CD8-positive, alpha-beta memory T cell (primary cell): ENCODE measurements at regions not wholly inside any gene's neighbourhood (a gene's known extent, or its start where the extent isn't known, plus 50 kb on each side); places are given as distances from the start of the nearest gene placed in this dataset.

Experiments used
- CTCF ChIA-PET: fragments of 350-600 bp; sonication (Branson Sonifier 250); formaldehyde crosslinking; loops from one replicate; lab custom pipeline; 2021; ENCODE audit warnings: antibody characterized with exemption; lab: Charles Lee
- POLR2A ChIA-PET: fragments of 350-600 bp; sonication (Branson Sonifier 250); formaldehyde crosslinking; loops from one replicate; lab custom pipeline; 2021; ENCODE audit warnings: antibody characterized with exemption; lab: Charles Lee
- DNase-seq, 5 donors: peaks; one replicate each; pipeline versions ENCODE4 v3.0.0 to v3.0.0-alpha.2; 2020 to 2022; ENCODE audit warnings: mixed read lengths in 1 of 5
- H3K27ac ChIP-seq: one replicate; pipeline ENCODE4 v1.7.0; 2013; ENCODE audit warnings: low read depth, mild to moderate bottlenecking, low read length, moderate library complexity
- H3K27me3 ChIP-seq: 2 replicates; pipeline ENCODE4 v1.7.0; 2013; ENCODE audit warnings: low read length, mild to moderate bottlenecking; ENCODE audit not compliant: insufficient read depth, poor library complexity, severe bottlenecking
- H3K36me3 ChIP-seq: 2 replicates; pipeline ENCODE4 v1.7.0; 2013; ENCODE audit warnings: mild to moderate bottlenecking, low read length, moderate library complexity; ENCODE audit not compliant: insufficient read depth
- H3K4me1 ChIP-seq: 2 replicates; pipeline ENCODE4 v1.7.0; 2013; ENCODE audit warnings: mild to moderate bottlenecking, low read length, moderate library complexity; ENCODE audit not compliant: insufficient read depth
- H3K4me3 ChIP-seq: 2 replicates; pipeline ENCODE4 v1.7.0; 2013; ENCODE audit warnings: mild to moderate bottlenecking, low read length
- H3K9me3 ChIP-seq: 2 replicates; pipeline ENCODE4 v1.7.0; 2013; ENCODE audit warnings: mild to moderate bottlenecking, low read length
- H3K27ac Mint-ChIP-seq, 8 donors: one replicate each; pipeline ENCODE4 v1.8.0; 2020 to 2021; ENCODE audit warnings: mixed read lengths in 8 of 8, mild to moderate bottlenecking in 6 of 8, inconsistent platforms in 3 of 8, moderate library complexity in 3 of 8
- H3K27me3 Mint-ChIP-seq, 2 donors: one replicate each; pipeline ENCODE4 v1.8.0; 2020 to 2021; ENCODE audit warnings: mixed read lengths in 2 of 2, mild to moderate bottlenecking in 1 of 2, moderate library complexity in 1 of 2
- H3K36me3 Mint-ChIP-seq, 3 donors: one replicate each; pipeline ENCODE4 v1.8.0; 2020 to 2021; ENCODE audit warnings: mixed read lengths in 3 of 3, inconsistent platforms in 1 of 3, mild to moderate bottlenecking in 1 of 3
- H3K4me1 Mint-ChIP-seq, 3 donors: one replicate each; pipeline ENCODE4 v1.8.0; 2020 to 2021; ENCODE audit warnings: mixed read lengths in 3 of 3, inconsistent platforms in 1 of 3, mild to moderate bottlenecking in 1 of 3
- H3K4me3 Mint-ChIP-seq, 7 donors: one replicate each; pipeline ENCODE4 v1.8.0; 2020 to 2021; ENCODE audit warnings: mixed read lengths in 7 of 7, mild to moderate bottlenecking in 6 of 7, moderate library complexity in 4 of 7, inconsistent platforms in 2 of 7
- H3K9me3 Mint-ChIP-seq, 5 donors: one replicate each; pipeline ENCODE4 v1.8.0; 2020 to 2022; ENCODE audit warnings: mixed read lengths in 5 of 5, mild to moderate bottlenecking in 3 of 5, moderate library complexity in 2 of 5, inconsistent platforms in 1 of 5

- peaks cover 0 to 8% of the 10 kb centered on the region in 2 donors for H3K27me3 Mint-ChIP-seq
- no peaks in the 10 kb centered on the region for H3K4me1 Mint-ChIP-seq
- Histone ChIP-seq H3K4me1 (no peaks in the 10 kb centered on the region), H3K4me3 (no peak overlapping the region), H3K27me3 (no peaks in the 10 kb centered on the region), H3K9me3 (no peaks in the 10 kb centered on the region), H3K27ac (no peak overlapping the region), H3K36me3 (no peaks in the 10 kb centered on the region)
- H3K36me3 Mint-ChIP-seq, result no peaks in the 10 kb centered on the region
- no peak for DNase-seq
- H3K9me3 Mint-ChIP-seq, result no peaks in the 10 kb centered on the region
- ChIA-PET POLR2A (no interaction called here), CTCF (no interaction called here)
- H3K27ac Mint-ChIP-seq, result no peak overlapping the region
- no peak overlapping the region for H3K4me3 Mint-ChIP-seq
These were observed 177.1 kb downstream of the RBM26 start for GRCh38 chr13:79228972-79229371.

GRCh38 chr13:79227418-79227817 lies 178.6 kb downstream of the RBM26 start:
- DNase-seq, result no peak
- Histone ChIP-seq H3K27ac (no peak overlapping the region), H3K4me1 (no peaks in the 10 kb centered on the region), H3K4me3 (no peak overlapping the region), H3K36me3 (no peaks in the 10 kb centered on the region), H3K9me3 (no peaks in the 10 kb centered on the region), H3K27me3 (no peaks in the 10 kb centered on the region)
- Mint-ChIP-seq H3K4me3 (no peak overlapping the region), H3K9me3 (no peaks in the 10 kb centered on the region), H3K4me1 (no peaks in the 10 kb centered on the region), H3K36me3 (no peaks in the 10 kb centered on the region), H3K27ac (no peak overlapping the region), H3K27me3 (peaks cover 0 to 16% of the 10 kb centered on the region in 2 donors)
- ChIA-PET CTCF (no interaction called here), POLR2A (no interaction called here)

GRCh38 chr13:79226938-79227337 lies 179.1 kb downstream of the RBM26 start:
- Histone ChIP-seq H3K36me3 (no peaks in the 10 kb centered on the region), H3K27me3 (no peaks in the 10 kb centered on the region), H3K4me1 (no peaks in the 10 kb centered on the region), H3K27ac (no peak overlapping the region), H3K9me3 (no peaks in the 10 kb centered on the region), H3K4me3 (no peak overlapping the region)
- Mint-ChIP-seq H3K9me3 (no peaks in the 10 kb centered on the region), H3K27ac (no peak overlapping the region), H3K36me3 (no peaks in the 10 kb centered on the region), H3K4me3 (no peak overlapping the region), H3K27me3 (peaks cover 0 to 16% of the 10 kb centered on the region in 2 donors), H3K4me1 (no peaks in the 10 kb centered on the region)
- ChIA-PET CTCF (no interaction called here), POLR2A (no interaction called here)
- no peak for DNase-seq

GRCh38 chr13:79226250-79226649 lies 179.8 kb downstream of the RBM26 start:
- H3K36me3 ChIP-seq, result no peaks in the 10 kb centered on the region
- no peaks in the 10 kb centered on the region for H3K9me3 ChIP-seq
- Mint-ChIP-seq H3K27ac (no peak overlapping the region), H3K9me3 (no peaks in the 10 kb centered on the region), H3K4me3 (no peak overlapping the region), H3K4me1 (no peaks in the 10 kb centered on the region), H3K27me3 (peaks cover 0 to 16% of the 10 kb centered on the region in 2 donors), H3K36me3 (no peaks in the 10 kb centered on the region)
- no peak for DNase-seq
- ChIA-PET POLR2A (no interaction called here), CTCF (no interaction called here)
- H3K4me1 ChIP-seq, result no peaks in the 10 kb centered on the region
- H3K4me3 ChIP-seq, result no peak overlapping the region
- no peaks in the 10 kb centered on the region for H3K27me3 ChIP-seq
- no peak overlapping the region for H3K27ac ChIP-seq

- Histone ChIP-seq H3K27ac (no peak overlapping the region), H3K9me3 (no peaks in the 10 kb centered on the region), H3K27me3 (no peaks in the 10 kb centered on the region), H3K4me3 (no peak overlapping the region), H3K4me1 (no peaks in the 10 kb centered on the region), H3K36me3 (no peaks in the 10 kb centered on the region)
- H3K36me3 Mint-ChIP-seq, result no peaks in the 10 kb centered on the region
- H3K9me3 Mint-ChIP-seq, result no peaks in the 10 kb centered on the region
- POLR2A ChIA-PET, result no interaction called here
- no peaks in the 10 kb centered on the region for H3K4me1 Mint-ChIP-seq
- DNase-seq, result no peak
- no peak overlapping the region for H3K4me3 Mint-ChIP-seq
- H3K27ac Mint-ChIP-seq, result peak overlapping the region in 1 of 8 donors; percentile 18
- peaks cover 0 to 16% of the 10 kb centered on the region in 2 donors for H3K27me3 Mint-ChIP-seq
- CTCF ChIA-PET, result no interaction called here
These were observed 180.4 kb downstream of the RBM26 start for GRCh38 chr13:79225487-79226232.

- Histone ChIP-seq H3K4me1 (no peaks in the 10 kb centered on the region), H3K36me3 (no peaks in the 10 kb centered on the region), H3K4me3 (no peak overlapping the region), H3K27ac (no peak overlapping the region), H3K9me3 (no peaks in the 10 kb centered on the region), H3K27me3 (no peaks in the 10 kb centered on the region)
- H3K4me3 Mint-ChIP-seq, result no peak overlapping the region
- peaks cover 3 to 29% of the 10 kb centered on the region in 2 donors for H3K27me3 Mint-ChIP-seq
- CTCF ChIA-PET, result no interaction called here
- POLR2A ChIA-PET, result no interaction called here
- DNase-seq, result no peak
- H3K27ac Mint-ChIP-seq, result no peak overlapping the region
- no peaks in the 10 kb centered on the region for H3K4me1 Mint-ChIP-seq
- H3K9me3 Mint-ChIP-seq, result no peaks in the 10 kb centered on the region
- H3K36me3 Mint-ChIP-seq, result no peaks in the 10 kb centered on the region
These were observed 183.4 kb downstream of the RBM26 start for GRCh38 chr13:79222427-79223205.

- DNase-seq, result no peak
- Histone ChIP-seq H3K27ac (no peak overlapping the region), H3K4me1 (no peaks in the 10 kb centered on the region), H3K27me3 (no peaks in the 10 kb centered on the region), H3K9me3 (no peaks in the 10 kb centered on the region), H3K36me3 (no peaks in the 10 kb centered on the region), H3K4me3 (no peak overlapping the region)
- POLR2A ChIA-PET, result no interaction called here
- peaks cover 13 to 23% of the 10 kb centered on the region in 2 donors for H3K27me3 Mint-ChIP-seq
- CTCF ChIA-PET, result no interaction called here
- no peaks in the 10 kb centered on the region for H3K9me3 Mint-ChIP-seq
- H3K4me1 Mint-ChIP-seq, result no peaks in the 10 kb centered on the region
- H3K4me3 Mint-ChIP-seq, result no peak overlapping the region
- H3K27ac Mint-ChIP-seq, result no peak overlapping the region
- no peaks in the 10 kb centered on the region for H3K36me3 Mint-ChIP-seq
These were observed 193.9 kb downstream of the RBM26 start for GRCh38 chr13:79212064-79212619.

GRCh38 chr13:79211377-79211776 lies 194.7 kb downstream of the RBM26 start:
- H3K27ac Mint-ChIP-seq, result no peak overlapping the region
- H3K27me3 ChIP-seq, result no peaks in the 10 kb centered on the region
- DNase-seq, result no peak
- no peaks in the 10 kb centered on the region for H3K4me1 Mint-ChIP-seq
- H3K27ac ChIP-seq, result no peak overlapping the region
- H3K4me3 Mint-ChIP-seq, result no peak overlapping the region
- no peaks in the 10 kb centered on the region for H3K36me3 Mint-ChIP-seq
- ChIA-PET POLR2A (no interaction called here), CTCF (interaction anchor here (0.8 kb wide), 1 partner anchor 1130 kb away, joined by 4 read pairs; no protein-coding TSS in a partner anchor)
- H3K9me3 Mint-ChIP-seq, result no peaks in the 10 kb centered on the region
- H3K27me3 Mint-ChIP-seq, result peaks cover 7 to 17% of the 10 kb centered on the region in 2 donors
- no peaks in the 10 kb centered on the region for H3K36me3 ChIP-seq
- H3K9me3 ChIP-seq, result no peaks in the 10 kb centered on the region
- H3K4me1 ChIP-seq, result no peaks in the 10 kb centered on the region
- no peak overlapping the region for H3K4me3 ChIP-seq
